ENCODE measurements at regions not wholly inside any gene's neighbourhood (a gene's known extent, or its start where the extent isn't known, plus 50 kb on each side); places are given as distances from the start of the nearest gene placed in this dataset.

DNA sequence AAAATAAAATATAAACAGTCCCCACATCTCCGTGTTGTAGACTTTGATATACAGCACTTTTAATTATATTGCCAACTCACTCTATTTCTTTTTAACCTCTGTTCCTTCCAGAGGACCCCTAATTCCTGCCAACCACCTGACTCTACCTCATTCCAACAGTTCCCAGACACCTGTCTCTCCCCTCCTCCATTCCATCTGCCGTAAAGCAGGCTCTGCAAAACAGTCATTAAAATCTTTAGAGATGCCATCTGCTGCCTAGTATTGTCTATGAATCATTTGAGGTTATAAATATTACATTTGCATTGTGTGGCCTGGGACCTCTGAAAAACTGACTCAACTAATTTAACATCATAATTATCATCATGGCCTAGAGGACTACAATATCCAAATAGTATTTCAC lies 148.8 kb upstream of the DCN start:
- TF ChIP-seq, protein P1, sequence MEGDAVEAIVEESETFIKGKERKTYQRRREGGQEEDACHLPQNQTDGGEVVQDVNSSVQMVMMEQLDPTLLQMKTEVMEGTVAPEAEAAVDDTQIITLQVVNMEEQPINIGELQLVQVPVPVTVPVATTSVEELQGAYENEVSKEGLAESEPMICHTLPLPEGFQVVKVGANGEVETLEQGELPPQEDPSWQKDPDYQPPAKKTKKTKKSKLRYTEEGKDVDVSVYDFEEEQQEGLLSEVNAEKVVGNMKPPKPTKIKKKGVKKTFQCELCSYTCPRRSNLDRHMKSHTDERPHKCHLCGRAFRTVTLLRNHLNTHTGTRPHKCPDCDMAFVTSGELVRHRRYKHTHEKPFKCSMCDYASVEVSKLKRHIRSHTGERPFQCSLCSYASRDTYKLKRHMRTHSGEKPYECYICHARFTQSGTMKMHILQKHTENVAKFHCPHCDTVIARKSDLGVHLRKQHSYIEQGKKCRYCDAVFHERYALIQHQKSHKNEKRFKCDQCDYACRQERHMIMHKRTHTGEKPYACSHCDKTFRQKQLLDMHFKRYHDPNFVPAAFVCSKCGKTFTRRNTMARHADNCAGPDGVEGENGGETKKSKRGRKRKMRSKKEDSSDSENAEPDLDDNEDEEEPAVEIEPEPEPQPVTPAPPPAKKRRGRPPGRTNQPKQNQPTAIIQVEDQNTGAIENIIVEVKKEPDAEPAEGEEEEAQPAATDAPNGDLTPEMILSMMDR (IDR thresholded peaks at IDR 0.05; ENCODE audit: insufficient read depth, low read length, poor library complexity, severe bottlenecking): no peak
- no peak for TF ChIP-seq EZH2phosphoT487 (conservative IDR thresholded peaks at IDR 0.05; ENCODE audit: low read length)

Data from SU-DHL-6 (cell line).